Cardiac muscle cell (in vitro differentiated cells and primary cell): ENCODE measurements at regions not wholly inside any gene's neighbourhood (a gene's known extent, or its start where the extent isn't known, plus 50 kb on each side); places are given as distances from the start of the nearest gene placed in this dataset.

Source experiments
- DNase-seq, 2 donors: peaks; one replicate each; pipeline versions ENCODE4 v3.0.0 to v3.0.0-alpha.2; 2010 to 2017; ENCODE audit warnings: low read depth in 1 of 2, low spot score in 1 of 2
- H3K27ac ChIP-seq: fragments of 200-600 bp; sonication (generic); 2 replicates; pipeline ENCODE4 v1.5.1; 2016
- H3K27me3 ChIP-seq: fragments of 200-600 bp; sonication (generic); 2 replicates; pipeline ENCODE4 v1.6.0; 2016; ENCODE audit warnings: control low read depth
- H3K36me3 ChIP-seq: fragments of 200-600 bp; sonication (generic); 2 replicates; pipeline ENCODE4 v1.5.1; 2016; ENCODE audit warnings: control low read depth
- H3K4me1 ChIP-seq: fragments of 200-600 bp; sonication (generic); 2 replicates; pipeline ENCODE4 v1.8.1; 2017; ENCODE audit warnings: low read depth, mild to moderate bottlenecking, mixed run types
- H3K4me3 ChIP-seq: fragments of 200-600 bp; sonication (generic); 2 replicates; pipeline ENCODE4 v1.5.1; 2016; ENCODE audit warnings: mild to moderate bottlenecking
- H3K9me3 ChIP-seq: fragments of 200-600 bp; sonication (generic); 2 replicates; pipeline ENCODE4 v1.5.1; 2017; ENCODE audit warnings: low read depth, mild to moderate bottlenecking, control low read depth
- CTCF ChIP-seq: IDR thresholded peaks from 2 replicates; pipeline ENCODE4 v1.5.1; 2012; ENCODE audit warnings: low read depth, mild to moderate bottlenecking, low read length

GRCh38 chrX:861340-861890 lies 230.8 kb downstream of the SHOX start:
- no peak for TF ChIP-seq CTCF
- no peak for DNase-seq
- no peaks in the 10 kb centered on the region for H3K27me3 ChIP-seq

GRCh38 chrX:859329-859728 lies 228.7 kb downstream of the SHOX start:
- Histone ChIP-seq H3K4me3 (no peak overlapping the region), H3K36me3 (no peaks in the 10 kb centered on the region), H3K27me3 (no peaks in the 10 kb centered on the region), H3K27ac (no peak overlapping the region), H3K9me3 (no peaks in the 10 kb centered on the region), H3K4me1 (no peaks in the 10 kb centered on the region)
- DNase-seq: no peak
- no peak for TF ChIP-seq CTCF

More at GRCh38 chrX:861340-861890, 230.8 kb downstream of the SHOX start:
- Histone ChIP-seq H3K9me3 (no peaks in the 10 kb centered on the region), H3K27ac (no peak overlapping the region), H3K4me3 (no peak overlapping the region), H3K36me3 (no peaks in the 10 kb centered on the region), H3K4me1 (no peaks in the 10 kb centered on the region)

GRCh38 chrX:858542-859078 lies 228.0 kb downstream of the SHOX start:
- no peaks in the 10 kb centered on the region for H3K4me1 ChIP-seq
- H3K27ac ChIP-seq: no peak overlapping the region
- H3K36me3 ChIP-seq: no peaks in the 10 kb centered on the region
- no peak for TF ChIP-seq CTCF
- H3K27me3 ChIP-seq: no peaks in the 10 kb centered on the region
- no peak overlapping the region for H3K4me3 ChIP-seq
- DNase-seq: no peak
- H3K9me3 ChIP-seq: no peaks in the 10 kb centered on the region

GRCh38 chrX:857376-857775 lies 226.8 kb downstream of the SHOX start:
- no peaks in the 10 kb centered on the region for H3K36me3 ChIP-seq
- H3K4me3 ChIP-seq: no peak overlapping the region
- no peaks in the 10 kb centered on the region for H3K4me1 ChIP-seq
- no peak for DNase-seq
- no peak overlapping the region for H3K27ac ChIP-seq
- no peak for TF ChIP-seq CTCF
- no peaks in the 10 kb centered on the region for H3K9me3 ChIP-seq
- no peaks in the 10 kb centered on the region for H3K27me3 ChIP-seq

- Histone ChIP-seq H3K9me3 (no peaks in the 10 kb centered on the region), H3K4me3 (no peak overlapping the region), H3K27me3 (no peaks in the 10 kb centered on the region), H3K36me3 (no peaks in the 10 kb centered on the region), H3K4me1 (no peaks in the 10 kb centered on the region), H3K27ac (no peak overlapping the region)
- TF ChIP-seq CTCF: no peak
- no peak for DNase-seq
Measured at GRCh38 chrX:856566-857290, 226.1 kb downstream of the SHOX start.
